GM19025 (cell line): ENCODE measurements at regions not wholly inside any gene's neighbourhood (a gene's known extent, or its start where the extent isn't known, plus 50 kb on each side); places are given as distances from the start of the nearest gene placed in this dataset.
"Not testable (repeated sequence)": the region's sequence is repeated elsewhere in the genome, so short reads cannot be mapped to it uniquely, and the experiment has no call there.

Experiments used
- ATAC-seq: cut with Tn5 transposase; IDR thresholded peaks from one replicate; pipeline ENCODE4 v1.9.1; 2021; ENCODE audit warnings: mild to moderate bottlenecking, low read depth, moderate library complexity; ENCODE audit not compliant: unreplicated experiment

DNA sequence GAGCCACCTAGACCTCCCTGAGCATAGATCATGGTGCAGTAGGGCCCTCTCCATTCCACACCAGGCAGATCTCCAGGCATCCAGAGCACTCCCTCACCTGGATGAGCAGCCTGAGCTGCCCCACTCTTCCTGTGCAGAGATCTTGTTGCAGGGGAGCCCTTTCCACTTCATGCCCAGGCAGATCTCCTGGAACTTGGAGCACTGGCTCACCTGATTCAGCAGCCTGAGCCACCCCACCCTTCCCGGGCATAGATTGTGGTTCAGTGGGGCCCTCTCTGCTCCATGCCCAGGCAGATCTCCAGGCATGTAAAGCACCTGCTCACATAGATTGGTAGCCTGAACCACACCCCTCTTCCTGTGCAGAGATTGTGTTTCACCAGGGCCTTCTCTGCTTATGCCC is 78.0 kb downstream of the SEC16B start:
- no peak for ATAC-seq

DNA sequence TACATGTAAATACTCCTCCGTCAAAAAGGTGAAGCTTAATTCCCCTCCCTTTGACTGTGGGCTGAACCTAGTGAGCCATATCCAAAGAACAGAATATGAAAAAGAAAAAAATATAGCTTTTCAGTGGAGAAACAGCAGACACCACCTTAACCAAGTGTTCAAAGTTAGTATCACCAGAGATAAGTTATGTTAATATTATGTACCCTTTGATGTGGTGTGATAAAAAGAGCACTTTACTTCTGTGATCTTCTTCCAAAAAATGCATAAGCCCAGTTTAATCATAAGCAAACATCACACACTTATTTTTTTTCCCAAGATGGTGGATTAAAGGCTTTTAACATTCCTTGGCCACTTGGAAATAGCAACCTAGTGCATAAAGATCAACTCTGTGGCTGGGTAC is 79.4 kb downstream of the SEC16B start:
- ATAC-seq: no peak

DNA sequence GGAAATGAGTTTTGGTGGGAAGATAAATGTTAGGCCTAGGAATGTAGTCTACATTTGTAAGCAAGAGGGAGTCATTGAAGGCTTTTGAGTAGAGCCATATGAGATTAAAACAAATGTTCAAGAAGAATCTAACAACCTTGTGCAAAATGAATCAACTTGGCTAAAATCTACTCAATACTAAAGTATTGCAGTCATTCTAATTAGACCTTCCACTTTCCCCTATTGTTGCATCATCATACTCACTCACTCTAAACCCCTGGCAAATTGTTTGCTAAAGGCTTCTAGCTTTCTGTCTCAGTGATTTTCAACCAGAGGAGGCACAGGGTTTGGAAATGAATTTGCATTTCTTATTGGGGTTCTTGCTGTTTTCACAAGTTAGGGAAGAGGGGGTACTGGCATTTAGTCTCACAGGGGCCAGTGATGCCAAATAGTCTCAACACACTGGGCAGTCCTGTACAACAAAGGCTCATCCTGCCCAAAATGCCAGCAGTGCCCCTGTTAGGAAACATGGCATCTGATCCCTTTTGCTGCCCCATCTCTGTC is 85.3 kb downstream of the SEC16B start:
- no peak for ATAC-seq

DNA sequence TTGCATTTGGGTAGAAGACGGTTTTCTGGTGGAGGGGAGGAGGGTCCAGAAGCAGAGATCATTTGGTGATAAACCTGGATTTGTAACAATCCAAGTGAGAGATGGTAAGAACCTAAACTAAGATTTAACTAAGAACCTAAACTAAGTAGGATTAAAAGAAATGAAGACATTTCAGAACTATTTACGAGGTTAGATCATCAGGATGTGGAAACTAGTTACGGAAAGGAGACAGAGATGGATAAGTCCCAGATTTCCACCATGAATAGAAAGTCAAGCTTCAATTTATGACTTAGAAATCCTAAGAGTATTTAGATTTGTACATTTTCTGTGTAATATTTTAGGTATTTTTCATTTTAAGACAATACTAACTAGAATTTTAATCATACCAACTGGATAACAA is 86.3 kb downstream of the SEC16B start:
- no peak for ATAC-seq

DNA sequence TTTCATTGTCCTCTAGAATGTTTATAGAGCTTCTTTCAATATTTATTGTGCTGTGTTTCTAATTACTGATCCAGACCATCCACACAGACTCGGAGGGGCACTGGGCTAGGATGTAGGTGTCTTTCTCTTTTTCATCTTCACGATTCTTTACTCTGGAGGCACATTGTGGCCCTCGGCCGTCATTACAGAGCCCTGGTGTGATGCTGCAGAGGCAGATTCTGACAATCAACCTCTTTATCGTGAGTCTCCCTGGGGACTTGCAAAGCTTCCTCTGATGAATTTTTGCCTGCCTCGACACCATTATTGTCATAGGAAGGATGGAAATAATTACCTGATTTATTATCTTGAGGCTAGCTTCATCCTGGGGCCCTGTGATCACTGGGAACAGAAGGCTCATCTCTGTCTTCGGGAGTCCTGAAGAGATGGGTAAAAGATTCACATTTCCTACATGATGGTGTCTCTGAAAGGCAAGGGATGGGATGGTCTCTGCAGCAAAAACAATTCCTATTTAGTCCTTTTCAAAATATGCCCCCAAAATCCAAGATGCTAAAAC is 89.4 kb downstream of the SEC16B start:
- no peak for ATAC-seq

DNA sequence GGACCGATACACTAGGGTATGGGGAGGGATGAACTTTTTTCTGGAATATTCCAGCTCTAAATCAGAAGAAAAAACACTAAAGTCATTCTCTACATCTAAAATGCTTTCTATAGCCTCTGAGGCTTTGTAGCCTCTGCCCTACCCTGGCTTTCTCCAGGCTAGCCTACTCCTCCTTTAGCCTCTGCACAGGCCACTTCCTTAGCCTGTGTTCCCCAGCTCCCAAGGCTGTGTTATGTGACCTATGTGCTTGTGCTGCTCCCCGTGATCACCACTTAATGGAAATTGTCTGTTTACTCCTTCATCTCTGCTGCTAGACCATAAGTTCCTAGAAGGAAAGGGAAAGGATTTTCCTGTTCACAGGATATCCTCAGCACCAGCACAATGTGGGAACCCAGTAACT is 92.8 kb downstream of the SEC16B start:
- ATAC-seq: no peak

DNA sequence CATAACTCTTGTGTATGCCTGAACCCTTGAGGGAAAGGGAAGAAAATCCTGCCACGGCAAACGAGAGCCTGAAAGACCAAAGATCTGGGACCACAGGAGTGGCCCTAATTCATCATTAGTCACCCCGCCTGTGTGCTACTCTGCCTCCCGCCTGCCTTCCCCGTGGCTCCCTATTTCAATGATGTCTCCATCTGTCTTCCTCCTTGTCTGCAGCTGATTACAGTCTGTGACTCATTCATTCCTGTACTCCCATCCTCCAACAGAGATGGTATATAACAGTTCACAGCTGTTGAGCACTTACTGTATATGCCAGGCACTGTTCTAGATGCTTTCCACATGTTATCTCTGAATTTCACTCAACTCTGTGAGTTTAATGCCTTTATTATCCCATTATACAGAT is 96.6 kb downstream of the SEC16B start:
- no peak for ATAC-seq

DNA sequence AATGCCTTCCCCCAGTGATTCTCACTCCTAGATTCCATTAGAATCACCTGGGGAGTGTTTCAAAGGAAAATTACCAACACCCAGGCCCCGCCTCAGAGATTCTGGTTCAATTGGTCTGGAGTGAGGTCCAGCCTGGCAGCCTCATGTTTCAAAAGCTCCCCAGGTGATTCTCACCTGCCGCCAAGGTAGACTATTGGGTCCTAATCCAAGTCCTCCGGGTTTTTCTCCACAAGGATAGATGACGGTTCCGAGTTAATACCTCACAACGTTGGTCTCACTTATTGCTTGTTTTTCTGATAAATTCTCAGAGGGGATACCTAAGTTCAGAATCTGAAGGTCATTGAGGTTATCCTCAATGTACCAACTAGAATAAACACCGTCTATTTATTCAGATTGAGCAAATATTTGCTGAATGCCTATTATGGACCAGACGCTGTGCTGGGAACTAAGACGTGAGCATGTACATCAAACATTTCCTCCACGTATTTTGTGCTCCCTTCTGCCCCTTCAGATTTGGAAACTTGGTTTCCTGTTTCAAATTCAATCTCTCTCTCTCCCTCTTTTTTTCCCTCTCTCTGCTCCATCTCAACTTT is 97.5 kb downstream of the SEC16B start:
- no peak for ATAC-seq

DNA sequence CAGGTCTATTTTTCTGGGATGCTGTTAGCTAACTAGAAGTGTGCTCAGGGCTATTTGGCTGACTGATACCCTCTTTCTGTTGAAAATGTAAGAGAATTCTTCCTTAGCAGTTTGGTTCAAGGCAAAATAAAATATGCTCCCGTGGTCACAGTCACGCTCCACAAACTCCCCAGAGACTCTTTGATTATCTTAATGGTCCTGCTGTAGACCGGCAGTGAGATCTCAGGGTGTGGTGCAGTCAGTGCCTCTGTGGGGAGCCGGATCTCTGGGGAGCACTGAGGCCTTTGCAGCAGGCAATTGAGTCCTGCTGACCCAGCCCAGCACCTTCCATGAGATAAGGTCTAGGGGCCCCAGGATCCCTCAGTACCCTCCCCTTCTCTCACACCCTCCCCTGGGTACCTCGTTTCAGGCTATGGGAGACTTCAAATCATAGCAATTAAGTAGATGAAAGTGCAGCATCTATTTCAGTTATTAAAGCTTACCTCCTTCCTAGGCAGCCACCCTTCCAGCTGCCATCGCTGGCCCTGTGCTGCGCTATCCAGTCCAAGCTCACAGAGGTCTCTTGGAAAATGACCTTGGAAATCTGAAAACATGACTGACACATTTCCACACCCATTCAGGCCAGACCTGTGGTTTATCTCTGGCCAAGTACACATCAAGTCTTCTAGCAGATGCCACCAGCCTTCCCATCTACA is 98.1 kb downstream of the SEC16B start:
- no peak for ATAC-seq

DNA sequence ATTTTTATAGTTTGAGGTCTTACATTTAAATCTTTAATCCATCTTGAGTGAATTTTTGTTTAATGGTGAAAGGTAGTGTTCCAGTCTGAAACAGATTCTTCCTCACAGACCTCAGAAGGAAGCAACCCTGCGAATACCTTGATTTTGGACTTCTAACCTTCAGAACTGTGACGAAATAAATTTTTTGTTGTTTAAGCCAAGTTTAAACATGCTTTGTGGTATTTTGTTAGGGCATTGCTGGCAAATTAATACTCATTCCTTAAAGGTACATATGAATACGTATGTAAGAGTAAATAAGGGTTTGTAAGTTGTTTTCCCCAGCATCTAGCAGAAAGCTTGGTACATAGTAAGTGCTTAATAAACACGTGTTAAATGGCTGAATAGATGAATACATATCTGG is 100.3 kb downstream of the SEC16B start:
- ATAC-seq: no peak

DNA sequence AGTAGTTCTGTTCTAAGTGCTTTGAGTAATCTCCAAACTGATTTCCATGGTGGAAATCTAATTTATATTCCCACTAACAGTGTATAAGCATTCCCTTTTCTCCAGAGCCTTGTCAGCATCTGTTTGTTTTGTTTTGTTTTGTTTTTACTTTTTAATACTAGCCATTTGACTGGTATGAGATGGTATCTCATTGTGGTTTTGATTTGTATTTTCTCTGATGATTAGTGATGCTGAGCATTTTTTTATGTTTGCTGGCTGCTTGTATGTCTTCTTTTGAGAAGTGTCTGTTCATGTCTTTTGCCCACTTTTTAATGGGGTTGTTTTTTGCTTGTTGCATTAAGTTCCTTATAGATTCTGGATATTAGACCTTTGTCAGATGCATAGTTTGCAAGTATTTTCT is 100.8 kb downstream of the SEC16B start:
- ATAC-seq: not testable (repeated sequence)

DNA sequence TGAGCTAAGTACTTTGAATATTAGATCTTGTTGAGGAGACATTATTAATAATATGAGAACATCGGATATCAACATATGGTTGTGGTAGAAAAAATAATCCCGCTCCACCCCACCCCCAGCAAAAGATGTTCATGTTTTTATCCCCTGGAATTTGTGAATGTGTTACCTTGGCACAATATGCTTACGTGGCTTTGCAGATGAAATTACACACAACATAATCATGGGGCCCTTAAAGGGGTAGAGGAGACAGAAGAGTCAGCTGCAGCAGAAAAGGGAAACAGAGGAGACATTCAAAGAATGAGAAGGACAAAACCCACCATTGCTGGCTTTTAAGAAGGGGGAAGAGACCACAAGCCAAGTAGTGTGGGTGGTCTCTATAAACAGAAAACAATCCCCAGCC is 104.1 kb downstream of the SEC16B start:
- no peak for ATAC-seq

DNA sequence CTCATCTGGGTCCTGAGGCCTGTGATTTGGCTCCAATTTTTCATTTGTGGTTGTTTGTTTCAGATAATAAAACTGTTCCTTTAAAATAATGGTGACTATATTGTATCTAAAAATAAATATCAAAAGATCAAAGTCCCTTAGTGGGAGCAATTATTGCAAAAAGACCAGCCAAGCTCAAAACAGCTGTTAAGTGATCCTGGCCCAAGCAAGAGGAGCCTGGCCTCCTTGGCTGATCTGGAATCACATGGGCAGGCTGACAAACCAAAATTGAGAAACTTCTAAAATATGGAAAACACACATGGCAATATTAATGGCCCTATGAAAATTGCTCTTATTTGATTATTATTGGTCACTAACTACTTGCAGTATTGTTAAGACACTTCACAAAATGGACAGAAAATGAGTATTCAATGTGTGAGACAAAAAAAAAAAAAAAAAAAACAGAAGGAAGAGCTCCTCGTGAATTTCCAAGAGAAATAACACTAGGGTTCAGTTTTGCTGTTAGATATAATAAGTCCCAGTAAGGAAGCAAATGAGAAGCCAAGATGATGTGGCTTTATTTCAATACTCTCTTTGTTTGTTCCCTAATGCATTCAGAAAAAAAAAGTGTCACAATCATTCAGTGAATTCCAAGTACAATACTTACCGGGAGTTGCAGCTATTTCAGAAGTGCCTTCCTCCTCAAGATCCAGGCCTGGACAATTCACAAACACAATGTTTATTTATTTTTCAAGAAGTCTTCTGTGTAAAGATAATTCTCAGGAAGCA is 105.1 kb downstream of the SEC16B start:
- ATAC-seq: no peak

DNA sequence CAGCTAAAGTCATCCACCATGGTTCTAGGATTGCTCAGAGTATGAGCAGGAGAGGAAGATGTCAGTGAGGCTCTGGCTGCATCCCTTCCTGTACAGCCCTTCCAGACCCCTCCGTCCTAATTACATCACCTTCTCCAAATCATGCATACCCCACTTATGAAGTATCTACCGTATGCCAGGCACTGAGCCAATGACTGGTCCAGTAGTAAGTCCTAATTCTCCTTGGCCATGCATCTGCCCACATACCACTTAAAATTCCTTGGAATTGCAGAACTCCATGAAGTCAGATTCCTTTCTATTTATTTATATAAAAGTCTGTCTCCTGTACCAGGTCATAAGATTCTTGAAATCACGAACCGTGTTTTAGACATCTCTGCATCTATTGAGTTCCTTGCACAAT is 106.1 kb downstream of the SEC16B start:
- ATAC-seq: no peak

DNA sequence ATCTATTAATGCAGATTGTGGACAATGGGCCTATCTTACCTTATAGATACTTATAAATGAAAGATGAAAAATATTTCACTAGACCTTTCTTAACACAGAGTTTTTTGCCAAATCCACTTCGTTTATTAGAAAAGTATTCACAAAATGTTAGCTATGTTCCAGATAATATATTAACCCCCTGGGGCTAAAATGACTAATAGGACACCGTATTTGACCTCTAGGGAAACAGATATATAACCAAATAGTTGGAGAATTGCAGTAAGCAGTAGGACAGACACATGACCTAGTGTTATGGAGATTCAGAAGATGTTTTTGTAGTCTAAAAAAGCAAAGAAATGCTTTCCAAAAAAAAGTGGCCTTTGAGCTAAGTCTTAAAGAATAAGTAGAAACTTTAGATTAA is 106.9 kb downstream of the SEC16B start:
- no peak for ATAC-seq

DNA sequence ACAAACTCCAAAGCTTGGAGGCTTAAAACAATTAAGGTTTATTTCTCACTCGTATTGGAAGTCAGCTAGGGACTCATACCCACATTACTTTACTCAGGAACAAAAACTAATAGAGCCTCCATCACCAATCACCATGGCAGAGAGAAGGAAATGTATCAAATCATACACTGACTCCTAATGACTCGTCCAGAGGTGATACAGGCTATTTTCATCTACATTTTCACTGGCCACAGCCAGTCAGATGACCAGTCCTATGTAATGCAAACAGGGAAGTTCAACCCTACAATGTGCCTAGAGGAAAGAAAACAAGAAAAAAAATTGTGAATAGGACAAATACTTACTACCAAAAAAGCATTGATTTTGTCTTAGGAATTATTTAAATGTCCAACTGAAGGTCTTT is 110.3 kb downstream of the SEC16B start:
- no peak for ATAC-seq

DNA sequence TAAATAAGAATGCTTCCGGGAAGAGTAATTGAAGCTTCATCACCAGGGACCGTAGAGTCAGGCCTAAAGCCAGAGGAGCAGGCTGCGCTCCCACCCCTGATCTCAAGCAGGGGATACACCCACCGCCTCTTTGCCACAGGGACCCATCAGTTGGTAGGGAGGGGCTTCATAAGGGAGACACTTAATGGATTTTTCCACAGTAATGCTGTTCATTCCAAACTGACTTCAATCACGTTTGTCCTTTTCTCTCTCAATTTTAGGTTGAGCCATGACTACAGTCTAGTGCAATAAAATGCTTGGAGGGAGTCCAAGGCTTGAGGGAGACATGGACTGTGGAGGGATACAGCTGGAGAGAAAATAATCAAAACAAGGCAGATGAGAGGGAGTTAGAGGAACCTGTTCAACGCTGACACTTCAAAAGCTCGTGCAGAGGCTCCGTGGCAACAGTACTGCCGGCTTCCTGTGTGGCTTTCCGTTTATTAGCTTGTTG is 111.5 kb downstream of the SEC16B start:
- ATAC-seq: no peak

DNA sequence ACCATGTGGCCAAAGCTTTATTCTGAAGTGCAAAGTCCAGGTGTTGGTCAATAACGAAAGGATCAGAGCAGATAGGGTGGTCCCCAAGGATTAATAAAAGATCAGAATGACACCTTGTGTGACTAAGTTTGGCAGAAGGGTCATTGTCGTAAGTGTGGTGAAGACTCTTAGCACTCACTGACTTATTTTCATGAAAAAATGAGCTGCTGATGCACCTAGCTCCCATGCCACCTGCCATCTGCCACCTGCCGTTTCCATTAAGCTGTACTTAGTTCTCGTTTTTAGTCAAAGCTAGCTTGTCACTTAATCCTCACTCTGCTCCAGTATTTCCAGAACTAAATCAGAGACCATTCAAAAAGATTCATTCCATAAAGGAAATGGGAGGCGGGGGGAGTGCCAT is 112.6 kb downstream of the SEC16B start:
- ATAC-seq: no peak

DNA sequence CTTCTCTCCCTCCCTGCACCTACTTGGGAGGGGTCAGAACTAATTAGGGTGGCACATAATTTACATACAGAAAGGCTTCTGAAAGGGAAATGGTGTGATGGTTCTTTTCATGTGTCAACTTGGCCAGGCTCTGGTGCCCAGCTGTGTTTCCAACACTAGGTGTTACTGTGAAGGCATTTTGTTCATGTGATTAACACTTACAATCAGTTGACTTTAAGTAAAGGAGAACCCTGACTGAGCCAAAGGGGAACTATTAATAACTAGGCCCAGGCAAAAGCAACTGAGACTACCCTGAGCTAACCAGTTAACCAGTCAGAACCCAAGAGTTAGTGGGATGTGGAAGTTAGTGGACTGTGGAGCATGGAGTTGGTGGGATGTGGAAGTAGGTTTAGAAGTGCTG is 114.9 kb downstream of the SEC16B start:
- no peak for ATAC-seq

DNA sequence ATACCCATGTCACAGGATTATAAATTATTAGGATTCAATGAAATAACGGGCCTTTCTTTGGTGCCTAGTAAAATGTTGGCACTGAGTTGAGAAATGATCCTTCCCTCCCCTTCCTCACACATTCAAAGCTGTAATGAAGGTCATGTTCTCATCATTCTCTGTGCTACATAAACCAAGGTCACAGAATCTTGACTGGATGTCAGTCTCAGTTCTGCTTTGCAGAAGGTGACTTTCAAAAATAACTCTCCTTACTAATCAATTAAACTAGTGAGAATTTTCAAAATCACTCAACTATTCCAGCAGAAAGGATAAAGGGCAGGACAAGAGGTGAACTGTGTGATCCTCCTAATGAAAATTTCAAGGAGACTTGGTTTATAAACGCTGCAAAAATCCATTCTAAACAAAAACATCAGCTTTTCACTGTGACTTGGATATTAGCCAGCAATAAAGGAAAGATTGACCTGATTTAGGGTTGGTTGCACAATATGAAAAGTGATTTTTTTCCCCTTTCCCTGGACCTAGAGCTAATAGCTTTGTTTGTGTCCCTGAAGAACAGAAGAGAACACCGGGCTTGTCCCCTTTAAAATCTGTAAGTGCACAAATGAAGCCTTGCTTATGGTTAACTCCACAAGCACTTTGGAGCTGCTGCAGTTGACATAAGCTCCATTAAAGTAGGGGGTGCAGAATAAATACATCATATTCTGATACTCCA is 120.1 kb downstream of the SEC16B start:
- ATAC-seq: no peak

DNA sequence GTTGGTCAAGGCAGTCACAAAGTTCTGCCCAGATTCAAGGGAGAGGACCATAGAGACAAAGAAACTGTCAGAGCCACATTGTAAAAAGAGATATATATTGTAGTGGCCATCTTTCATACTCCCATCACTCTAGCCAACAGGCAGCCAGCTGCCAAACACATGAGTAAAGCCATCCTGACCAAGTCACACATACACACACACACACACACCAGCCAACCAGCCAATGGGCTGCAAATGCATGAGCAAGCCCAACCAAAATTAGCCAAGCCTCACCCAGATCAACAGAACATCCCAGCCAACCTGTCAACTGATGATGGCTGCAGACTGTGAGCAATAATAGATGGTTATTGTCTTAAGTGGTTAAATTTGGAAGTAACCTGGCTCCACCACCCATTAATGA is 120.7 kb downstream of the SEC16B start:
- ATAC-seq: no peak
